Endothelial cell of umbilical vein (primary cell): ENCODE measurements at regions not wholly inside any gene's neighbourhood (a gene's known extent, or its start where the extent isn't known, plus 50 kb on each side); places are given as distances from the start of the nearest gene placed in this dataset.

Experiments
- BruUV-seq: library from RNA; stranded (reverse); fragments of 400-500 nt; replicated peaks from 2 replicates; lab custom pipeline; 2021; lab: Mats Ljungman, UMichigan
- CTCF ChIA-PET: fragments of 300-600, 350-600 bp; sonication (Branson Sonifier 250); formaldehyde crosslinking; loops from one replicate; lab custom pipeline; 2021; ENCODE audit warnings: antibody characterized with exemption, inconsistent platforms; lab: Charles Lee
- POLR2A ChIA-PET: fragments of 300-600, 350-600 bp; sonication (Branson Sonifier 250); formaldehyde crosslinking; loops from one replicate; lab custom pipeline; 2021; ENCODE audit warnings: antibody characterized with exemption, inconsistent platforms; lab: Charles Lee
- DNase-seq: peaks from one replicate; pipeline ENCODE4 v3.0.0-alpha.2; 2011; ENCODE audit warnings: low read depth, low spot score
- FAIRE-seq: peaks from 2 replicates; lab custom pipeline; 2011; peaks lifted over from hg19 to GRCh38; lab: Jason Lieb, UNC
- H2AFZ ChIP-seq: 2 replicates; pipeline ENCODE4 v1.6.0; 2012; ENCODE audit warnings: low read depth, low read length, control low read depth, inconsistent platforms
- H3K27ac ChIP-seq: 2 replicates; pipeline ENCODE4 v1.5.1; 2011; ENCODE audit warnings: low read depth, mild to moderate bottlenecking, control low read depth, low read length, moderate library complexity; ENCODE audit not compliant: insufficient read depth
- H3K27me3 ChIP-seq, 2 experiments: 2 replicates each; pipeline versions ENCODE4 v1.6.0 to v1.6.1; 2011; ENCODE audit warnings: low read length in 2 of 2, mixed read lengths in 1 of 2; ENCODE audit not compliant: control insufficient read depth in 2 of 2, insufficient read depth in 2 of 2
- H3K36me3 ChIP-seq, 2 experiments: 2 replicates in 1 of 2; 3 replicates in 1 of 2; pipeline ENCODE4 v1.5.1; 2011; ENCODE audit warnings: low read length in 2 of 2, mild to moderate bottlenecking in 1 of 2, moderate library complexity in 1 of 2; ENCODE audit not compliant: control insufficient read depth in 2 of 2, insufficient read depth in 2 of 2; ENCODE audit errors: extremely low read depth in 1 of 2
- H3K4me1 ChIP-seq: 3 replicates; pipeline ENCODE4 v1.5.1; 2011; ENCODE audit warnings: mild to moderate bottlenecking, low read length; ENCODE audit not compliant: control insufficient read depth, insufficient read depth; ENCODE audit errors: extremely low read depth
- H3K4me2 ChIP-seq: 2 replicates; pipeline ENCODE4 v1.6.1; 2011; ENCODE audit warnings: low read length, control low read depth, mixed read lengths; ENCODE audit not compliant: insufficient read depth
- H3K4me3 ChIP-seq, 3 experiments: fragments of 200-600 bp in 1 of 3; sonication (generic), shearing (Covaris generic) in 1 of 3; replicated peaks in 1 of 3; 2 replicates each; pipeline ENCODE4 v1.5.1; 2011 to 2016; ENCODE audit warnings: control low read depth in 3 of 3, low read length in 3 of 3, mild to moderate bottlenecking in 2 of 3, inconsistent platforms in 1 of 3, low read depth in 1 of 3, moderate library complexity in 1 of 3; ENCODE audit not compliant: insufficient read depth in 1 of 3
- H3K79me2 ChIP-seq: 2 replicates; pipeline ENCODE4 v1.6.0; 2012; ENCODE audit warnings: low read length, inconsistent platforms; ENCODE audit not compliant: control insufficient read depth, insufficient read depth
- H3K9ac ChIP-seq: replicated peaks from 2 replicates; pipeline ENCODE3; 2011; ENCODE audit warnings: low read length, control low read depth; ENCODE audit not compliant: insufficient read depth; ENCODE audit errors: extremely low read depth
- H3K9me1 ChIP-seq: replicated peaks from 3 replicates; pipeline ENCODE4 v1.6.0; 2011; ENCODE audit warnings: mild to moderate bottlenecking, low read length; ENCODE audit not compliant: control insufficient read depth, insufficient read depth; ENCODE audit errors: extremely low read depth
- H3K9me3 ChIP-seq: replicated peaks from 2 replicates; pipeline ENCODE4 v1.5.1; 2012; ENCODE audit warnings: low read length, inconsistent platforms; ENCODE audit not compliant: control insufficient read depth, insufficient read depth
- H4K20me1 ChIP-seq: replicated peaks from 2 replicates; pipeline ENCODE3; 2011; ENCODE audit warnings: mild to moderate bottlenecking, low read length; ENCODE audit not compliant: control insufficient read depth, insufficient read depth; ENCODE audit errors: extremely low read depth
- CTCF ChIP-seq, 2 donors: IDR thresholded peaks; 1 replicate in 1 of 2; 2 replicates in 1 of 2; pipeline ENCODE4 v1.5.1; 2011; ENCODE audit warnings: low read length in 2 of 2, mild to moderate bottlenecking in 2 of 2, moderate library complexity in 2 of 2, control low read depth in 1 of 2, inconsistent platforms in 1 of 2, low read depth in 1 of 2; ENCODE audit not compliant: insufficient read depth in 1 of 2; ENCODE audit errors: extremely low read depth in 1 of 2
- EZH2 ChIP-seq: IDR thresholded peaks from 2 replicates; pipeline ENCODE4 v1.6.1; 2012; ENCODE audit warnings: borderline replicate concordance, low read depth, mild to moderate bottlenecking, moderate library complexity, low read length, inconsistent platforms; ENCODE audit not compliant: severe bottlenecking
- FOS ChIP-seq: IDR thresholded peaks from 2 replicates; pipeline ENCODE4 v1.6.1; 2011; ENCODE audit warnings: mild to moderate bottlenecking, low read length, moderate library complexity, borderline replicate concordance; ENCODE audit not compliant: insufficient read depth
- GATA2 ChIP-seq: IDR thresholded peaks from 2 replicates; pipeline ENCODE4 v1.7.0; 2011; ENCODE audit warnings: low read depth, mild to moderate bottlenecking, moderate library complexity, mixed read lengths, low read length; ENCODE audit not compliant: insufficient read length, insufficient read depth
- JUN ChIP-seq: IDR thresholded peaks from 2 replicates; pipeline ENCODE4 v1.6.1; 2011; ENCODE audit warnings: borderline replicate concordance, low read depth; ENCODE audit not compliant: insufficient read length, insufficient read depth
- MAX ChIP-seq: IDR thresholded peaks from 2 replicates; pipeline ENCODE4 v1.6.1; 2011; ENCODE audit not compliant: insufficient read depth, insufficient read length
- MYC ChIP-seq: IDR thresholded peaks from one replicate; pipeline ENCODE4 v1.6.1; 2011; ENCODE audit warnings: mild to moderate bottlenecking, low read depth, low read length
- POLR2A ChIP-seq: IDR thresholded peaks from 2 replicates; pipeline ENCODE4 v1.6.1; 2012; ENCODE audit warnings: low read depth, mild to moderate bottlenecking, control low read depth, low read length
- POLR2AphosphoS5 ChIP-seq: IDR thresholded peaks from 2 replicates; pipeline ENCODE4 v1.6.1; 2012; ENCODE audit warnings: low read depth, mild to moderate bottlenecking, control low read depth, low read length, moderate library complexity; ENCODE audit not compliant: insufficient read depth
- dilution Hi-C: fragments of 300-500 bp; cut with MboI; formaldehyde crosslinking; loops from one replicate; pipeline ENCODE4 v1.15.0; 2019; ENCODE audit warnings: low sequenced_read_pairs; ENCODE audit not compliant: extremely low pct_ligation_motif_present
- intact Hi-C: fragments of 100-400 bp; cut with micrococcal nuclease; formaldehyde crosslinking; loops from one replicate; pipeline ENCODE4 v1.10.0; 2022

GRCh38 chr10:29395409-29395808 lies 106.5 kb downstream of the LYZL1 start:
- POLR2A ChIA-PET = no interaction called here

More at GRCh38 chr10:29395409-29395808, 106.5 kb downstream of the LYZL1 start:
- DNase-seq = no peak
- Histone ChIP-seq H3K9me3 (no peaks in the 10 kb centered on the region), H2AFZ (no peak overlapping the region), H3K4me3 (no peak overlapping the region), H3K27me3 (peaks cover 16% of the 10 kb centered on the region in 2 experiments), H4K20me1 (no peaks in the 10 kb centered on the region), H3K4me2 (no peak overlapping the region), H3K79me2 (no peaks in the 10 kb centered on the region), H3K9ac (no peak overlapping the region), H3K27ac (no peak overlapping the region), H3K36me3 (no peaks in the 10 kb centered on the region), H3K9me1 (no peaks in the 10 kb centered on the region), H3K4me1 (no peaks in the 10 kb centered on the region)
- dilution Hi-C loops (no loop called here), intact Hi-C loops (no loop called here)
- FAIRE-seq = no peak
- CTCF ChIA-PET = interaction anchor here (2.9 kb wide), 1 partner anchor 9 kb away, joined by 12 read pairs; no protein-coding TSS in a partner anchor
- no peak for TF ChIP-seq JUN
- TF ChIP-seq MYC = no peak
- no peak for TF ChIP-seq CTCF (IDR thresholded peaks at IDR 0.05; ENCODE audit: extremely low read depth in 1 of 2, insufficient read depth in 1 of 2, low read depth in 1 of 2, low read length in 2 of 2)
- no peak for TF ChIP-seq FOS
- no peak for TF ChIP-seq EZH2
- no peak for TF ChIP-seq POLR2AphosphoS5
- TF ChIP-seq MAX = no peak
- TF ChIP-seq POLR2A = no peak
- TF ChIP-seq GATA2 = no peak
- BruUV-seq = no TSS peak
